ENCODE measurements at regions not wholly inside any gene's neighbourhood (a gene's known extent, or its start where the extent isn't known, plus 50 kb on each side); places are given as distances from the start of the nearest gene placed in this dataset.

- no peak overlapping the region for H3K4me3 Mint-ChIP-seq
- intact Hi-C loops (cut with DNase I, micrococcal nuclease), result no loop called here
- Histone ChIP-seq H3K4me3 (ENCODE audit: low read length) (no peak overlapping the region), H3K36me3 (ENCODE audit: insufficient read depth, low read length) (no peaks in the 10 kb centered on the region), H3K27ac (ENCODE audit: low read depth in 1 of 2, low read length in 2 of 2) (no peak overlapping the region), H3K9me3 (ENCODE audit: control insufficient read depth in 1 of 2, insufficient read depth in 1 of 2, low read length in 2 of 2) (no peaks in the 10 kb centered on the region), H3K4me1 (ENCODE audit: insufficient read depth, low read length) (no peaks in the 10 kb centered on the region), H3K27me3 (ENCODE audit: control insufficient read depth in 1 of 2, insufficient read depth in 2 of 2, low read length in 2 of 2) (no peaks in the 10 kb centered on the region)
- no peak overlapping the region for H3K27ac Mint-ChIP-seq
- no peaks in the 10 kb centered on the region for H3K27me3 Mint-ChIP-seq
- H3K4me1 Mint-ChIP-seq (ENCODE audit: low read depth), result no peaks in the 10 kb centered on the region
- no peaks in the 10 kb centered on the region for H3K36me3 Mint-ChIP-seq (ENCODE audit: low read depth)
- DNase-seq (peak in 2 of 14 experiments; percentile 22), ATAC-seq (ENCODE audit: poor library complexity) (no peak)
- H3K9me3 Mint-ChIP-seq, result peaks cover 3% of the 10 kb centered on the region
- POLR2A ChIA-PET, result no interaction called here
- CTCF ChIA-PET, result interaction anchor here (0.6 kb wide), 1 partner anchor 591 kb away, joined by 3 read pairs; no protein-coding TSS in a partner anchor
- TF ChIP-seq CTCF (IDR thresholded peaks at IDR 0.05), result no peak
Measured at GRCh38 chr1:82225421-82226185, 424.9 kb downstream of the ADGRL2 start.

- Histone ChIP-seq H3K4me1 (ENCODE audit: insufficient read depth, low read length) (no peaks in the 10 kb centered on the region), H3K27me3 (ENCODE audit: control insufficient read depth in 1 of 2, insufficient read depth in 2 of 2, low read length in 2 of 2) (no peaks in the 10 kb centered on the region), H3K27ac (ENCODE audit: low read depth in 1 of 2, low read length in 2 of 2) (no peak overlapping the region), H3K36me3 (ENCODE audit: insufficient read depth, low read length) (no peaks in the 10 kb centered on the region), H3K9me3 (ENCODE audit: control insufficient read depth in 1 of 2, insufficient read depth in 1 of 2, low read length in 2 of 2) (peaks cover 0 to 3% of the 10 kb centered on the region in 2 experiments), H3K4me3 (ENCODE audit: low read length) (no peak overlapping the region)
- POLR2A ChIA-PET, result no interaction called here
- no peak for TF ChIP-seq CTCF (IDR thresholded peaks at IDR 0.05)
- Mint-ChIP-seq H3K4me1 (ENCODE audit: low read depth) (no peaks in the 10 kb centered on the region), H3K36me3 (ENCODE audit: low read depth) (no peaks in the 10 kb centered on the region), H3K4me3 (no peak overlapping the region), H3K27me3 (no peaks in the 10 kb centered on the region), H3K27ac (no peak overlapping the region), H3K9me3 (no peaks in the 10 kb centered on the region)
- intact Hi-C loops (cut with DNase I, micrococcal nuclease), result no loop called here
- CTCF ChIA-PET, result no interaction called here
- DNase-seq (no peak), ATAC-seq (ENCODE audit: poor library complexity) (no peak)
Measured at GRCh38 chr1:82223091-82223490, 422.4 kb downstream of the ADGRL2 start.

DNA sequence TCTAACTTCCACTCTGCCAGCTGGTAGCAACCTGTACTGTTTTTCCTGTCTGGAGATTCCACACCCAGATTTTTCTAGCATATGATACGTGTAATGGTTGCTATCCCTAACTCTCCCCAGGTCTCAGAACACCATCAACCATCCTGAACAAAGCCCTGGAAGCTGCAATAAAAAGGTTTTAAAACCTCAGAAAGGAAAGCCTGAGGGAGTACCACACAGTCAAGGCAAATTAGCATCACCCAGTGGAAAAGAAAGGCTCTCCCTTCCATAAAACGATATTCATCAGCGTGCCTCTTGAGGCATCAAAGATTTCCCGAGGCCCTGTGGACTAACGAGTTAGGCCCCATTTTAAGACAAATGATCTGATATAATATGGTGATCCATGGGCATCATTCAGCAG lies 421.0 kb downstream of the ADGRL2 start:
- H3K4me3 Mint-ChIP-seq, result no peak overlapping the region
- H3K4me1 Mint-ChIP-seq (ENCODE audit: low read depth), result no peaks in the 10 kb centered on the region
- H3K36me3 ChIP-seq (ENCODE audit: insufficient read depth, low read length), result no peaks in the 10 kb centered on the region
- no peaks in the 10 kb centered on the region for H3K4me1 ChIP-seq (ENCODE audit: insufficient read depth, low read length)
- H3K4me3 ChIP-seq (ENCODE audit: low read length), result no peak overlapping the region
- ChIA-PET POLR2A (no interaction called here), CTCF (no interaction called here)
- no peaks in the 10 kb centered on the region for H3K36me3 Mint-ChIP-seq (ENCODE audit: low read depth)
- no peaks in the 10 kb centered on the region for H3K9me3 Mint-ChIP-seq
- intact Hi-C loops (cut with DNase I, micrococcal nuclease), result no loop called here
- no peaks in the 10 kb centered on the region for H3K27me3 Mint-ChIP-seq
- ATAC-seq (ENCODE audit: poor library complexity), result no peak
- no peak overlapping the region for H3K27ac Mint-ChIP-seq
- no peaks in the 10 kb centered on the region for H3K27me3 ChIP-seq (ENCODE audit: control insufficient read depth in 1 of 2, insufficient read depth in 2 of 2, low read length in 2 of 2)
- TF ChIP-seq CTCF (IDR thresholded peaks at IDR 0.05), result no peak
- DNase-seq, result no peak
- no peak overlapping the region for H3K27ac ChIP-seq (ENCODE audit: low read depth in 1 of 2, low read length in 2 of 2)
- peaks cover 0 to 3% of the 10 kb centered on the region in 2 experiments for H3K9me3 ChIP-seq (ENCODE audit: control insufficient read depth in 1 of 2, insufficient read depth in 1 of 2, low read length in 2 of 2)
